GM23338 (cell line): ENCODE measurements at regions not wholly inside any gene's neighbourhood (a gene's known extent, or its start where the extent isn't known, plus 50 kb on each side); places are given as distances from the start of the nearest gene placed in this dataset.
"Not testable (repeated sequence)": the region's sequence is repeated elsewhere in the genome, so short reads cannot be mapped to it uniquely, and the experiment has no call there.

ENCODE experiments used
- ATAC-seq: fragments of 200-7000 bp; cut with Tn5 transposase; 3 replicates; pipeline ENCODE4 v1.9.1; 2020
- DNase-seq: peaks from one replicate; pipeline ENCODE4 v3.0.0-alpha.2; 2015; ENCODE audit warnings: low spot score
- H2AFZ ChIP-seq: fragments of 200-600 bp; sonication (generic); 2 replicates; pipeline ENCODE4 v1.8.0; 2016; ENCODE audit warnings: antibody characterized with exemption, mild to moderate bottlenecking, moderate library complexity
- H3F3A ChIP-seq: fragments of 200-600 bp; sonication (generic); replicated peaks from 2 replicates; pipeline ENCODE4 v1.8.0; 2017; ENCODE audit warnings: antibody characterized with exemption, mixed run types, low read depth
- H3K27ac ChIP-seq: fragments of 200-600 bp; sonication (generic); 2 replicates; pipeline ENCODE4 v1.6.1; 2016; ENCODE audit warnings: low read depth
- H3K27me3 ChIP-seq: fragments of 200-600 bp; sonication (generic); 2 replicates; pipeline ENCODE4 v1.8.0; 2016; ENCODE audit warnings: mild to moderate bottlenecking, mixed run types, moderate library complexity; ENCODE audit not compliant: insufficient read depth
- H3K36me3 ChIP-seq: fragments of 200-600 bp; sonication (generic); 2 replicates; pipeline ENCODE4 v1.8.0; 2016; ENCODE audit warnings: mild to moderate bottlenecking; ENCODE audit not compliant: insufficient read depth
- H3K4me1 ChIP-seq: fragments of 200-600 bp; sonication (generic); 2 replicates; pipeline ENCODE4 v1.8.0; 2016; ENCODE audit warnings: mild to moderate bottlenecking, moderate library complexity; ENCODE audit not compliant: insufficient read depth
- H3K4me2 ChIP-seq: fragments of 200-600 bp; sonication (generic); 2 replicates; pipeline ENCODE4 v1.7.1; 2017; ENCODE audit warnings: mixed run types
- H3K4me3 ChIP-seq: fragments of 200-600 bp; sonication (generic); 2 replicates; pipeline ENCODE4 v1.6.1; 2016; ENCODE audit warnings: mixed run types
- H3K79me2 ChIP-seq: fragments of 200-600 bp; sonication (generic); replicated peaks from 2 replicates; pipeline ENCODE4 v1.8.0; 2017; ENCODE audit warnings: mild to moderate bottlenecking; ENCODE audit not compliant: insufficient read depth
- H3K9me2 ChIP-seq: fragments of 200-600 bp; sonication (generic); 2 replicates; pipeline ENCODE4 v1.8.0; 2017; ENCODE audit not compliant: insufficient read depth
- H4K20me1 ChIP-seq: fragments of 200-600 bp; sonication (generic); replicated peaks from 2 replicates; pipeline ENCODE4 v1.8.0; 2017; ENCODE audit warnings: mild to moderate bottlenecking; ENCODE audit not compliant: insufficient read depth
- H3K27ac Mint-ChIP-seq: 2 replicates; pipeline ENCODE4 v1.8.0; 2020; ENCODE audit warnings: inconsistent platforms, mild to moderate bottlenecking, moderate library complexity, mixed read lengths
- H3K27me3 Mint-ChIP-seq: 3 replicates; pipeline ENCODE4 v1.8.0; 2022; ENCODE audit warnings: low read depth, mild to moderate bottlenecking, moderate library complexity, mixed read lengths, inconsistent platforms; ENCODE audit not compliant: insufficient read depth, poor library complexity
- H3K36me3 Mint-ChIP-seq: 3 replicates; pipeline ENCODE4 v1.8.0; 2021; ENCODE audit warnings: low read depth, mild to moderate bottlenecking, inconsistent platforms, moderate library complexity, mixed read lengths
- H3K4me1 Mint-ChIP-seq: 3 replicates; pipeline ENCODE4 v1.8.0; 2020; ENCODE audit warnings: mild to moderate bottlenecking, inconsistent platforms, mixed read lengths
- H3K4me3 Mint-ChIP-seq: 3 replicates; pipeline ENCODE4 v1.8.0; 2021; ENCODE audit warnings: moderate library complexity, mild to moderate bottlenecking, inconsistent platforms, mixed read lengths
- H3K9me3 Mint-ChIP-seq: 3 replicates; pipeline ENCODE4 v1.8.0; 2020; ENCODE audit warnings: moderate library complexity, mild to moderate bottlenecking, inconsistent platforms, mixed read lengths
- CTCF ChIP-seq, 2 experiments: fragments of 200-600 bp in 1 of 2; sonication (generic) in 1 of 2; conservative IDR thresholded peaks; 2 replicates each; pipeline versions ENCODE4 v1.5.1 to v1.6.1; 2016 to 2017; ENCODE audit warnings: antibody characterized with exemption in 2 of 2, low read depth in 2 of 2, mild to moderate bottlenecking in 2 of 2, moderate library complexity in 1 of 2
- ZNF462 ChIP-seq: fragments of 250-450 bp; sonication (Bioruptor Pico); IDR thresholded peaks from 2 replicates; pipeline ENCODE4 v1.5.0; 2020; ENCODE audit warnings: mild to moderate bottlenecking, moderate library complexity

- no peak for TF ChIP-seq ZNF462 (CRISPR knock-in tag)
These were observed 57.9 kb upstream of the ABHD2 start (continued) for GRCh38 chr15:89030311-89030710.

DNA sequence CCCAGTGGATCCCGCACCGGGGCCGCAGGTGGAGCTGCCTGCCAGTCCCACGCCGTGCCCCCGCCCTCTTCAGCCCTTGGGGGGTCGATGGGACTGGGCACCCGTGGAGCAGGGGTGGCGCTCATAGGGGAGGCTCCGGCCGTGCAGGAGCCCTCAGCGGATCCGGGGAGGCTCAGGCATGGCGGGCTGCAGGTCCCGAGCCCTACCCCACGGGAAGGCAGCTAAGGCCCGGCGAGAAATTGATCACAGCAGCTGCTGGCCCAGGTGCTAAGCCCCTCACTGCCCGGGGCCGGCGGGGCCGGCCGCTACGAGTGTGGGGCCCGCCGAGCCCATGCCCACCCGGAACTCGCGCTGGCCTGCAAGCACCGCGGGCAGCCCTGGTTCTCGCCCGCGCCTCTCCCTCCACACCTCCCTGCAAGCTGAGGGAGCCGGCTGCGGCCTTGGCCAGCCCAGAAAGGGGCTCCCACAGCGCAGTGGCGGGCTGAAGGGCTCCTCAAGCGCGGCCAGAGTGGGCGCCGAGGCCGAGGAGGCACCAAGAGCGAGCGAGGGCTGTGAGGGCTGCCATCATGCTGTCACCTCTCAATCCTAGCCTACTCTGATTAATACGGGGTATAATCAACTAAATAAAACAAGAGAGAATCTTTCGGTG is 56.5 kb upstream of the ABHD2 start:
- ATAC-seq, H3K4me3 Mint-ChIP-seq, H2AFZ ChIP-seq, H3K27ac Mint-ChIP-seq, H3K27me3 Mint-ChIP-seq, DNase-seq, H4K20me1 ChIP-seq, H3K4me2 ChIP-seq, H3K9me2 ChIP-seq, H3K27ac ChIP-seq, H3K4me3 ChIP-seq, H3K9me3 Mint-ChIP-seq, H3K4me1 ChIP-seq, H3K4me1 Mint-ChIP-seq, H3K36me3 ChIP-seq, H3F3A ChIP-seq, H3K27me3 ChIP-seq, H3K36me3 Mint-ChIP-seq, H3K79me2 ChIP-seq: not testable (repeated sequence)

- H3K4me2 ChIP-seq: no peak overlapping the region
- no peak overlapping the region for H3K27ac ChIP-seq
- Mint-ChIP-seq H3K27ac (no peak overlapping the region), H3K27me3 (peaks cover 2% of the 10 kb centered on the region), H3K4me1 (no peaks in the 10 kb centered on the region), H3K9me3 (peaks cover 9% of the 10 kb centered on the region; the same call in 2 of the 3 replicates), H3K4me3 (no peak overlapping the region), H3K36me3 (peaks cover 4% of the 10 kb centered on the region; the same call in 2 of the 3 replicates)
- no peak; the same call in 2 of the 3 replicates for ATAC-seq
- H3K9me2 ChIP-seq: no peaks in the 10 kb centered on the region
- H3K4me3 ChIP-seq: no peak overlapping the region
- no peaks in the 10 kb centered on the region for H3K79me2 ChIP-seq
- no peaks in the 10 kb centered on the region for H3K4me1 ChIP-seq
- H3K36me3 ChIP-seq: no peaks in the 10 kb centered on the region
- no peaks in the 10 kb centered on the region for H4K20me1 ChIP-seq
- no peaks in the 10 kb centered on the region for H3F3A ChIP-seq
- no peak for DNase-seq
- H3K27me3 ChIP-seq: no peaks in the 10 kb centered on the region
- H2AFZ ChIP-seq: no peak overlapping the region
- TF ChIP-seq CTCF (conservative IDR thresholded peaks at IDR 0.05; ENCODE audit: low read depth in 2 of 2): peak; percentile 41 to 64
These were observed 54.0 kb upstream of the ABHD2 start for GRCh38 chr15:89034305-89034704.
